GM04503 (cell line): ENCODE measurements at regions not wholly inside any gene's neighbourhood (a gene's known extent, or its start where the extent isn't known, plus 50 kb on each side); places are given as distances from the start of the nearest gene placed in this dataset.

Experiments
- DNase-seq: peaks from one replicate; pipeline ENCODE4 v3.0.0-alpha.2; 2012; ENCODE audit warnings: low read depth

GRCh38 chr10:81784111-81784597 lies 90.8 kb upstream of the NRG3 start:
- no peak for DNase-seq

GRCh38 chr10:81792729-81793128 lies 82.3 kb upstream of the NRG3 start:
- no peak for DNase-seq

GRCh38 chr10:81806842-81807241 lies 68.2 kb upstream of the NRG3 start:
- no peak for DNase-seq

- no peak for DNase-seq
Measured at GRCh38 chr10:81814842-81815241, 60.2 kb upstream of the NRG3 start.

- no peak for DNase-seq
Measured at GRCh38 chr10:81817596-81818170, 57.3 kb upstream of the NRG3 start.

GRCh38 chr10:81820418-81820817 lies 54.6 kb upstream of the NRG3 start:
- no peak for DNase-seq
